Neural progenitor cell (in vitro differentiated cells): ENCODE measurements at regions not wholly inside any gene's neighbourhood (a gene's known extent, or its start where the extent isn't known, plus 50 kb on each side); places are given as distances from the start of the nearest gene placed in this dataset.

Experiments used
- DNase-seq: peaks from one replicate; pipeline ENCODE4 v3.0.0-alpha.2; 2016; ENCODE audit warnings: low spot score
- H2AFZ ChIP-seq: fragments of 200-600 bp; sonication (generic); replicated peaks from 2 replicates; pipeline ENCODE4 v1.6.1; 2016; ENCODE audit warnings: antibody characterized with exemption
- H3F3A ChIP-seq: fragments of 200-600 bp; sonication (generic); 2 replicates; pipeline ENCODE4 v1.6.1; 2016; ENCODE audit warnings: antibody characterized with exemption, low read depth
- H3K27ac ChIP-seq: fragments of 200-600 bp; sonication (generic); 2 replicates; pipeline ENCODE4 v1.5.1; 2016; ENCODE audit warnings: mild to moderate bottlenecking
- H3K27me3 ChIP-seq: fragments of 200-600 bp; sonication (generic); 2 replicates; pipeline ENCODE4 v1.6.1; 2016; ENCODE audit warnings: mild to moderate bottlenecking, moderate library complexity
- H3K36me3 ChIP-seq: fragments of 200-600 bp; sonication (generic); 2 replicates; pipeline ENCODE4 v1.5.1; 2016
- H3K4me1 ChIP-seq: fragments of 200-600 bp; sonication (generic); 2 replicates; pipeline ENCODE4 v1.6.1; 2016; ENCODE audit warnings: mixed run types
- H3K4me2 ChIP-seq: fragments of 200-600 bp; sonication (generic); 2 replicates; pipeline ENCODE4 v1.6.1; 2016
- H3K4me3 ChIP-seq: fragments of 200-600 bp; sonication (generic); 2 replicates; pipeline ENCODE4 v1.5.1; 2016
- H3K79me2 ChIP-seq: fragments of 200-600 bp; sonication (generic); 2 replicates; pipeline ENCODE4 v1.6.1; 2016; ENCODE audit warnings: low read depth
- H3K9ac ChIP-seq: fragments of 200-600 bp; sonication (generic); 2 replicates; pipeline ENCODE4 v1.6.1; 2016
- H3K9me3 ChIP-seq: fragments of 200-600 bp; sonication (generic); 2 replicates; pipeline ENCODE4 v1.5.1; 2016; ENCODE audit warnings: low read depth
- H4K20me1 ChIP-seq: fragments of 200-600 bp; sonication (generic); 2 replicates; pipeline ENCODE4 v1.6.1; 2016; ENCODE audit warnings: low read depth
- H3K27ac Mint-ChIP-seq: 3 replicates; pipeline ENCODE4 v1.8.0; 2021; ENCODE audit warnings: mixed read lengths
- H3K27me3 Mint-ChIP-seq: 2 replicates; pipeline ENCODE4 v1.8.0; 2022; ENCODE audit warnings: low read depth, mild to moderate bottlenecking, inconsistent platforms, moderate library complexity, mixed read lengths; ENCODE audit not compliant: insufficient read depth
- H3K36me3 Mint-ChIP-seq: 3 replicates; pipeline ENCODE4 v1.8.0; 2021; ENCODE audit warnings: mixed read lengths
- H3K4me1 Mint-ChIP-seq: 3 replicates; pipeline ENCODE4 v1.8.0; 2021; ENCODE audit warnings: mixed read lengths
- H3K4me3 Mint-ChIP-seq: 3 replicates; pipeline ENCODE4 v1.8.0; 2021; ENCODE audit warnings: mild to moderate bottlenecking, moderate library complexity, mixed read lengths
- H3K9me3 Mint-ChIP-seq: 3 replicates; pipeline ENCODE4 v1.8.0; 2020; ENCODE audit warnings: mixed read lengths
- CTCF ChIP-seq: fragments of 200-600 bp; sonication (generic); IDR thresholded peaks from 2 replicates; pipeline ENCODE4 v1.5.1; 2017; ENCODE audit warnings: antibody characterized with exemption, mild to moderate bottlenecking
- EZH2 ChIP-seq: fragments of 200-600 bp; sonication (generic); IDR thresholded peaks from 2 replicates; pipeline ENCODE4 v1.6.1; 2017; ENCODE audit warnings: antibody characterized with exemption, mild to moderate bottlenecking, moderate library complexity
- EZH2phosphoT487 ChIP-seq: fragments of 200-600 bp; sonication (generic); IDR thresholded peaks from 2 replicates; pipeline ENCODE4 v1.6.1; 2017; ENCODE audit warnings: antibody characterized with exemption

GRCh38 chr14:65191716-65192115 is 89.4 kb upstream of the MAX start:
- no peak overlapping the region for H3K9ac ChIP-seq
- H4K20me1 ChIP-seq: peaks cover 11% of the 10 kb centered on the region
- H3K4me1 ChIP-seq: peaks cover 12% of the 10 kb centered on the region
- Mint-ChIP-seq H3K36me3 (no peaks in the 10 kb centered on the region), H3K9me3 (peaks cover 3% of the 10 kb centered on the region), H3K27me3 (peaks cover 12% of the 10 kb centered on the region), H3K4me3 (no peak overlapping the region), H3K27ac (no peak overlapping the region), H3K4me1 (peaks cover 14% of the 10 kb centered on the region)
- peaks cover 12% of the 10 kb centered on the region for H3K27me3 ChIP-seq
- H2AFZ ChIP-seq: no peak overlapping the region
- no peaks in the 10 kb centered on the region for H3K36me3 ChIP-seq
- H3K9me3 ChIP-seq: no peaks in the 10 kb centered on the region
- no peak overlapping the region for H3K27ac ChIP-seq
- DNase-seq: no peak
- TF ChIP-seq EZH2 (no peak), CTCF (no peak), EZH2phosphoT487 (no peak)
- peaks cover 18% of the 10 kb centered on the region for H3F3A ChIP-seq
- no peaks in the 10 kb centered on the region for H3K79me2 ChIP-seq
- no peak overlapping the region for H3K4me2 ChIP-seq
- no peak overlapping the region for H3K4me3 ChIP-seq

GRCh38 chr14:65192686-65193085 is 90.4 kb upstream of the MAX start:
- Mint-ChIP-seq H3K27me3 (peaks cover 12% of the 10 kb centered on the region), H3K27ac (no peak overlapping the region), H3K4me1 (peaks cover 4% of the 10 kb centered on the region), H3K9me3 (peaks cover 3% of the 10 kb centered on the region), H3K36me3 (no peaks in the 10 kb centered on the region), H3K4me3 (no peak overlapping the region)
- H3K9ac ChIP-seq: no peak overlapping the region
- H3K4me2 ChIP-seq: no peak overlapping the region
- no peaks in the 10 kb centered on the region for H3K36me3 ChIP-seq
- peaks cover 2% of the 10 kb centered on the region for H4K20me1 ChIP-seq
- no peak for DNase-seq
- TF ChIP-seq EZH2 (no peak), EZH2phosphoT487 (no peak), CTCF (no peak)
- no peak overlapping the region for H2AFZ ChIP-seq
- H3F3A ChIP-seq: peaks cover 8% of the 10 kb centered on the region
- no peak overlapping the region for H3K4me3 ChIP-seq
- no peaks in the 10 kb centered on the region for H3K79me2 ChIP-seq
- no peak overlapping the region for H3K27ac ChIP-seq
- peaks cover 2% of the 10 kb centered on the region for H3K4me1 ChIP-seq
- no peaks in the 10 kb centered on the region for H3K9me3 ChIP-seq
- H3K27me3 ChIP-seq: peaks cover 12% of the 10 kb centered on the region

- Histone ChIP-seq H3K9me3 (no peaks in the 10 kb centered on the region), H2AFZ (no peak overlapping the region), H3K79me2 (no peaks in the 10 kb centered on the region), H3K4me2 (no peak overlapping the region), H3K9ac (no peak overlapping the region), H3K27ac (no peak overlapping the region), H4K20me1 (no peaks in the 10 kb centered on the region), H3K4me3 (no peak overlapping the region), H3K36me3 (no peaks in the 10 kb centered on the region), H3K4me1 (no peaks in the 10 kb centered on the region), H3F3A (no peaks in the 10 kb centered on the region), H3K27me3 (peaks cover 12% of the 10 kb centered on the region)
- TF ChIP-seq EZH2 (no peak), CTCF (no peak), EZH2phosphoT487 (no peak)
- peaks cover 10% of the 10 kb centered on the region for H3K27me3 Mint-ChIP-seq
- H3K27ac Mint-ChIP-seq: no peak overlapping the region
- no peak overlapping the region for H3K4me3 Mint-ChIP-seq
- H3K9me3 Mint-ChIP-seq: peaks cover 3% of the 10 kb centered on the region
- no peaks in the 10 kb centered on the region for H3K36me3 Mint-ChIP-seq
- no peak for DNase-seq
- H3K4me1 Mint-ChIP-seq: no peaks in the 10 kb centered on the region
Observed at GRCh38 chr14:65193916-65194590, 91.7 kb upstream of the MAX start.
